ENCODE measurements at regions not wholly inside any gene's neighbourhood (a gene's known extent, or its start where the extent isn't known, plus 50 kb on each side); places are given as distances from the start of the nearest gene placed in this dataset.

- TF ChIP-seq POLR2A (IDR thresholded peaks at IDR 0.05) (no peak), CTCF (IDR thresholded peaks at IDR 0.05) (no peak)
Observed at GRCh38 chr12:100068305-100068704, 74.4 kb downstream of the BLTP3B start.

Data from stomach (tissue), 4 donors.